ENCODE measurements at regions not wholly inside any gene's neighbourhood (a gene's known extent, or its start where the extent isn't known, plus 50 kb on each side); places are given as distances from the start of the nearest gene placed in this dataset.
"Not testable (repeated sequence)": the region's sequence is repeated elsewhere in the genome, so short reads cannot be mapped to it uniquely, and the experiment has no call there.

GRCh38 chr15:101963687-101964086 is 151.7 kb downstream of the OR4F15 start:
- TF ChIP-seq TSHZ2 (CRISPR knock-in tag; IDR thresholded peaks at IDR 0.05); ZFP3 (CRISPR knock-in tag; IDR thresholded peaks at IDR 0.05); ZNF565 (CRISPR knock-in tag; conservative IDR thresholded peaks at IDR 0.05; ENCODE audit: low read depth); PPARA (CRISPR knock-in tag; IDR thresholded peaks at IDR 0.05; ENCODE audit: borderline replicate concordance); RARB (CRISPR knock-in tag; IDR thresholded peaks at IDR 0.05); ISL1 (CRISPR knock-in tag; IDR thresholded peaks at IDR 0.05); ZC3H10 (CRISPR knock-in tag; IDR thresholded peaks at IDR 0.05); CSDC2 (CRISPR knock-in tag; IDR thresholded peaks at IDR 0.05): not testable (repeated sequence)
- TF ChIP-seq, protein P1, sequence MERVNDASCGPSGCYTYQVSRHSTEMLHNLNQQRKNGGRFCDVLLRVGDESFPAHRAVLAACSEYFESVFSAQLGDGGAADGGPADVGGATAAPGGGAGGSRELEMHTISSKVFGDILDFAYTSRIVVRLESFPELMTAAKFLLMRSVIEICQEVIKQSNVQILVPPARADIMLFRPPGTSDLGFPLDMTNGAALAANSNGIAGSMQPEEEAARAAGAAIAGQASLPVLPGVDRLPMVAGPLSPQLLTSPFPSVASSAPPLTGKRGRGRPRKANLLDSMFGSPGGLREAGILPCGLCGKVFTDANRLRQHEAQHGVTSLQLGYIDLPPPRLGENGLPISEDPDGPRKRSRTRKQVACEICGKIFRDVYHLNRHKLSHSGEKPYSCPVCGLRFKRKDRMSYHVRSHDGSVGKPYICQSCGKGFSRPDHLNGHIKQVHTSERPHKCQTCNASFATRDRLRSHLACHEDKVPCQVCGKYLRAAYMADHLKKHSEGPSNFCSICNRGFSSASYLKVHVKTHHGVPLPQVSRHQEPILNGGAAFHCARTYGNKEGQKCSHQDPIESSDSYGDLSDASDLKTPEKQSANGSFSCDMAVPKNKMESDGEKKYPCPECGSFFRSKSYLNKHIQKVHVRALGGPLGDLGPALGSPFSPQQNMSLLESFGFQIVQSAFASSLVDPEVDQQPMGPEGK (CRISPR knock-in tag; IDR thresholded peaks at IDR 0.05; ENCODE audit: borderline replicate concordance) = not testable (repeated sequence)
- TF ChIP-seq, protein P2, sequence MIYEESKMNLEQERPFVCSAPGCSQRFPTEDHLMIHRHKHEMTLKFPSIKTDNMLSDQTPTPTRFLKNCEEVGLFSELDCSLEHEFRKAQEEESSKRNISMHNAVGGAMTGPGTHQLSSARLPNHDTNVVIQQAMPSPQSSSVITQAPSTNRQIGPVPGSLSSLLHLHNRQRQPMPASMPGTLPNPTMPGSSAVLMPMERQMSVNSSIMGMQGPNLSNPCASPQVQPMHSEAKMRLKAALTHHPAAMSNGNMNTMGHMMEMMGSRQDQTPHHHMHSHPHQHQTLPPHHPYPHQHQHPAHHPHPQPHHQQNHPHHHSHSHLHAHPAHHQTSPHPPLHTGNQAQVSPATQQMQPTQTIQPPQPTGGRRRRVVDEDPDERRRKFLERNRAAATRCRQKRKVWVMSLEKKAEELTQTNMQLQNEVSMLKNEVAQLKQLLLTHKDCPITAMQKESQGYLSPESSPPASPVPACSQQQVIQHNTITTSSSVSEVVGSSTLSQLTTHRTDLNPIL (CRISPR knock-in tag; IDR thresholded peaks at IDR 0.05; ENCODE audit: low read depth) = not testable (repeated sequence)
- TF ChIP-seq, protein P3, sequence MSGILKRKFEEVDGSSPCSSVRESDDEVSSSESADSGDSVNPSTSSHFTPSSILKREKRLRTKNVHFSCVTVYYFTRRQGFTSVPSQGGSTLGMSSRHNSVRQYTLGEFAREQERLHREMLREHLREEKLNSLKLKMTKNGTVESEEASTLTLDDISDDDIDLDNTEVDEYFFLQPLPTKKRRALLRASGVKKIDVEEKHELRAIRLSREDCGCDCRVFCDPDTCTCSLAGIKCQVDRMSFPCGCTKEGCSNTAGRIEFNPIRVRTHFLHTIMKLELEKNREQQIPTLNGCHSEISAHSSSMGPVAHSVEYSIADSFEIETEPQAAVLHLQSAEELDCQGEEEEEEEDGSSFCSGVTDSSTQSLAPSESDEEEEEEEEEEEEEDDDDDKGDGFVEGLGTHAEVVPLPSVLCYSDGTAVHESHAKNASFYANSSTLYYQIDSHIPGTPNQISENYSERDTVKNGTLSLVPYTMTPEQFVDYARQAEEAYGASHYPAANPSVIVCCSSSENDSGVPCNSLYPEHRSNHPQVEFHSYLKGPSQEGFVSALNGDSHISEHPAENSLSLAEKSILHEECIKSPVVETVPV (CRISPR knock-in tag; IDR thresholded peaks at IDR 0.05) = not testable (repeated sequence)
